Stimulated activated CD4-positive, alpha-beta T cell treated with anti-CD3 and anti-CD28 coated beads, TNF-alpha, amount 100 ng/mL, for 48 hours (primary cell): ENCODE measurements at regions not wholly inside any gene's neighbourhood (a gene's known extent, or its start where the extent isn't known, plus 50 kb on each side); places are given as distances from the start of the nearest gene placed in this dataset.

Source experiments
- DNase-seq, 3 donors: peaks; one replicate each; pipeline ENCODE4 v3.0.0-alpha.2; 2020; ENCODE audit warnings: low read depth in 3 of 3

- DNase-seq = no peak
Measured at GRCh38 chr11:70570693-70571395, 172.5 kb downstream of the CTTN start.

GRCh38 chr11:70572974-70573260 is 174.6 kb downstream of the CTTN start:
- no peak for DNase-seq

DNA sequence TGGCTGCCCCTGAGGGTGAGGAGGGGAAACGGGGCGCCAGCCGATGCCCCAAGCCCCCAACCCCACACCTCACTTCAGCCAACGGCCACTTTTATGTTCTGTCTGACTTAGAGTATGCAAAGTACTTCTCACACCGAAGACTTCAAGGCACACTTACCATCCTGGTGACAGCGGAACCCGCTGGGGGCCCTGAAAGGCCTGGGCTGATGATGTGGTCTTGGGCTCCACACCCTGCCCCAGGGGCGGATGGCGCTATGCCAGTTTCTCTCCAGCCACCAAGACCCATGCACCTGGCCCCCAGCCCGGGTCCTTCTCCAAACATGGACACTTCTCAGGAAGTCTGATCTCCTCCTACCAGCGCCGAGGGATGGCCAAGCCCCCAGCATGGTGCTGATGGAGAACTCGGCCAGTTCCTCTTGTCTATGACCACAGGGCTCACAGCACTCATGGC is 175.4 kb downstream of the CTTN start:
- no peak for DNase-seq

GRCh38 chr11:70574725-70575347 is 176.5 kb downstream of the CTTN start:
- no peak for DNase-seq

- DNase-seq = no peak
Measured at GRCh38 chr11:70575396-70576060, 177.2 kb downstream of the CTTN start.

GRCh38 chr11:70577258-70577603 is 178.9 kb downstream of the CTTN start:
- no peak for DNase-seq

- DNase-seq = no peak
Measured at GRCh38 chr11:70577948-70578347, 179.6 kb downstream of the CTTN start.

DNA sequence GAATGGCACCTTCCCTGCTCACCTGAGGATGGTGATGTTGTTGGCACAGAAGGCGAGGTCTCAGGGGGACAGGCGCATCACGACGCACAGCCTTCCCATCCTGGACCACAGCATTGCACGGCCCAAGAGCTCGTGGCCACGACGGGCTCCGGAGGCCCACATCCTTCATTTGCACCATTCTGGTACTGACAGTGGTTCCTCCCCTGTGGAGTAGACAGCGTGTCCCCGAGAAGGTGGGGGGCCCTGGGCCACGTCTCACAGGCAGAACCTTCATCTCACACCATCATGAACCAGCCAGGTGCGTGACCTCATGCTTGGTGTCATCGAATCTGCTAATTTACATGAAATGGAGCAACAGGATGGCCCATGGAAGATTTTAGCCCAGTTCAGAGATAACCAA is 180.0 kb downstream of the CTTN start:
- no peak for DNase-seq

DNA sequence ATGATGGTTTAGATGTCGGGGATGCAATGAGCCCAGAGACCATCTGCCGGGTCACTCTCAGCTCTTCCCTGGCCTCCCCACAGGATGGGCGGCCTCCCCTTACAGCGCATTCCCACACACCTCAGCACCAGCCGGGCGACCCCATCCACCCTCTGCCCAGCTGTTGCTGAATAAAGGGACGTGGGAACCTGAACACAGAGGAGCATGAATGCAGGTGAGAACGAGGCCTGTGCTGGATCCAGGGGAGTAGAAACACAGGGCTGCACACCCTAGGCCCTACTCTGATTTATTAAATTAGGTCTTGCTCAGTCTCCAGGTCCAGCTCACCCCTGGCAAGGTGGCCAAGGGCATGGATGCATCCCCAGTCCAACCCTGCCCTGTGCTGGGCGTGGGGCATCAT is 180.5 kb downstream of the CTTN start:
- no peak for DNase-seq

DNA sequence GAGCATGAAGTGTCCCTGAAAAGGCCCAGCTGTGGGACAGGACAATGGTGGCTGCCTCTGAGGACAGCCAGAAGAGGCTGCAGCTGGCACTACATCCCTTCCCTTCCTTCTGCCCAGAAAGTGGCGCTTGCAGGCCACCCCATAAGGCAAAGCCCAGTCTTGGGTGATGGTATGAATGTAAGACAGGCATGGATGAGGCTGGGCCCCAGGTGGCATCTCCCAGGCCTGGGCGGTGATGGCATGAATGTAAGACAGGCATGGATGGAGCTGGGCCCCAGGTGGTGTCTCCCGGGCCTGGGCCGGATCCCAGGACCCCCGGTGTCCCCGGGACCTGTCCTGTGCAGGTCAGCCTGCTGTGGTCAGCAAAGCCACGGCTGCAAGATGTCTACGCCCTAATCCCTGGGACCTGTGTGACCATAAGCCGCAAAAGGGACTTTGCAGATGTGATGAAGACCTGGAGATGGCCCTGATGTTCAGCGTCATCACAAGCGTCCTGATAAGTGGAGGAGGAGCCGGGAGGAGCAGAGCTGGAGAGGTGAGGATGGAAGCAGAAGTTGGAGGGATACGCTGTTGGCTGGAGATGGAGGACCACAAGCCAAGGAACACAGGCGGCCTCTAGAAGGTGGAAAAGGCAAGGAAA is 181.1 kb downstream of the CTTN start:
- DNase-seq = no peak

DNA sequence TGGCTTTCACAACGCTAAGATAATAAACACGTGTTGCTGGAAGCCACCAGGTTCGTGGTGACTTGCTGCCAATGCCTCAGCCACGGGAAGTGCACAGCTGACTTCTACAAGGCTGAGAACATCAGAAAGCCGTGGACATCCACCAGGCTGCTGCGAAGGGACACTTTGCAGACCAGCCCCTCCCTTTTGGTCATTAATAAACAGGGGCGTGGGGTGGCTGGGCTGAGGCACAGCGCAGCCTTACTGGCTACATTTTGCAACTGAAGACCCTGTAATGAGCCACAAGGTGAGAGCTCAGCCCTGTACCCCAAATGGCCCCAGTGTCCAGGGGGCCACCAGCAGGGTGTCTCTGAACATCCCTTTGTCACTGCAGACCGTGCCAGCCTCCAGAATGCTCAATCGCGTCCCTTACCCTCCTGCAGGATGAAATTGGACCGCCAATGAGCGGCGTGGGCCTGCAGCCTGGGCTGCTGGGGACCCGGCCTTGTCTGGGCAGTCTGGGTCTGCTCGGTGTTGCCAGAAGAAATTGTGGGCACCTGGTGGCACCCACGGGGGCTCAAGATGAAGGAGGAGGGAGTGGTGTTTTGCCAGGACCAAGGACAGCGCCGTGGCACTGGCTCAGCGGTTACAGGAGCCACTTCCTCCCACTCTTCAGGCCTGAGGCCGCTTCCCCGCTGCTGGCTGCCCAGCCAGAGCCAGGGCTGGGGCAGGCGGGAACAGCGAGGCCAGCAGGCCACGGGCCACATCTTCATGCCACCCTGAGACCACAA is 181.9 kb downstream of the CTTN start:
- no peak for DNase-seq

- DNase-seq = no peak
Measured at GRCh38 chr11:70581991-70582885, 183.9 kb downstream of the CTTN start.

- DNase-seq = no peak
Measured at GRCh38 chr11:70582886-70583641, 184.7 kb downstream of the CTTN start.

DNA sequence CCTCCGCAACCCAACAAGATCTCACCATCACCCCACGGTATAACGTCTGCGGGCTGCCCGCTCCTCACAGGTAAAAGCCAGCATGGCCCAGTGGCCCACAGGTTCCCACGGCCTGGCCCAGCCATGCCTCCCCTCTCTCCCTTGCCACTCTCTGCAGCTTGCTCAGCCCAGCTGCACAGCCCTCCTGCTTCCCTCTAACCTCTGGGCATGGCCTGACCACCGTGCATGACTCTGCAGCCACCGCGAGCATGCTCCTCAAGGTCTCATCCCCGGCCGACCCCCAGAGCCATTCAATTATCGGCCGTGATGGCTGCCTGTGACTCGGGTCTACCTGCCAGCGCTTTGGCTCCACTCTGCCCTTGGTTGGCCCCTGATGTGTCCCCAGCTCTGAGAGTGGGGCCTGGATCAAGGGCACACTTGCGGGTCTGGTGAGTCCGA is 185.5 kb downstream of the CTTN start:
- no peak for DNase-seq

- no peak for DNase-seq
Measured at GRCh38 chr11:70584498-70585235, 186.3 kb downstream of the CTTN start.

DNA sequence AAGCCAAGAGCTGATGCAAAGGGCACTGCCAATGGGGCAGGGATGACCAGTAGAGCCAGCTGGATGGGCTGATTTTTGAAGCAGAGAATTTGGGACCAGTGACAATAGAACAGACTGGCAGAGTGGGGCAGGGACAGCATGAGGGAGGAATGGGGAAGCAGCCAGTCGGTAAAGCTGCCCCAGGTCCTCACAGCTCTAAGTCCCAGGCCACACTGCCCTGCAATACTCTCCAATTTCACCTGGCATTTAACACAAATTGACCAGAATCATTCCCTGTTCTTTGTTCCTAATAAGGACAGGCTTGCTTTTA is 186.9 kb downstream of the CTTN start:
- no peak for DNase-seq

GRCh38 chr11:70586261-70587074 is 188.1 kb downstream of the CTTN start:
- no peak for DNase-seq

DNA sequence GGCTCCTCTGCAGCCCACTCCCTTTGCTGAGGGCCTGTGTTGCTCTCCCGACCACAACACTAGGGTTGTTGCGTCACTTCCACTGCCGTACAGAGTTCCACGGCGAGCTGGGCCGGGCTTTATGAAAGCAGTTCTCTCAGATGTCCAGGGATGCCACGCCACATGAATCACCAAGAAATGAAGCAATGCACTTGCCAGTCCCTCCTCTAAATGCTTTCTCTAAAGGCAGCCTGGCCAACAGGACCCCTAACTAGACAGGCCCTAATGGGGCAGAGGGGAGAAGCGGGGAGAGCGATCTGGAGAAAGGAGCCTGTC is 188.7 kb downstream of the CTTN start:
- no peak for DNase-seq

DNA sequence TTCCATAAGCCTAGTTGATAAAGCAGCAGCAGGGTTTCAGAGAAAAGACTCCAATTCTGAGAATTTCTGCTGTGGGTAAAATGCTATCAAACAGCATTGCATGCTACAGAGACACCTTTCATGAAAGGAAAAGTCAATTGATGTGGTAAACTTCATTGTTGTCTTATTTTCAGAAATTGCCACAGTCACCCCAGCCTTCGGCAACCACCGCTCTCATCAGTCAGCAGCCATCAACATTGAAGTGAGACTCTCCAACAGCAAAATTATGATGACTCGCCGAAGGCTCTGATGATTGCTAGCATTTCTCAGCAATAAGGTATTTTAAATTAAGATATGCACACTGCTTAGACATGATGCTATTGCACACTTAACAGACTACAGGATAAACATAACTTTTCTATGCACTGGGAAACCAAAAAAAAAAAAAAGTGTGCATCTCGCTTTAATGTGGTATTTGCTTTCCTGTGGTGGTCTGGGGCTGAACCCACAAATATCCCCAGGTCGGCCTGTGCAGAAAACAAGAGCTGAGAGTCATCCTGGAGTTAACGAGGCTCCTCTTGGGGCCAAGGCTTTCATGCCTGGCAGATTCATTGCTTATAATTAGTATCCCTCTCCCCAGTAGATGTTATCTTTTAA is 192.1 kb downstream of the CTTN start:
- no peak for DNase-seq
